ENCODE measurements at regions not wholly inside any gene's neighbourhood (a gene's known extent, or its start where the extent isn't known, plus 50 kb on each side); places are given as distances from the start of the nearest gene placed in this dataset.

- TF ChIP-seq, protein P1, sequence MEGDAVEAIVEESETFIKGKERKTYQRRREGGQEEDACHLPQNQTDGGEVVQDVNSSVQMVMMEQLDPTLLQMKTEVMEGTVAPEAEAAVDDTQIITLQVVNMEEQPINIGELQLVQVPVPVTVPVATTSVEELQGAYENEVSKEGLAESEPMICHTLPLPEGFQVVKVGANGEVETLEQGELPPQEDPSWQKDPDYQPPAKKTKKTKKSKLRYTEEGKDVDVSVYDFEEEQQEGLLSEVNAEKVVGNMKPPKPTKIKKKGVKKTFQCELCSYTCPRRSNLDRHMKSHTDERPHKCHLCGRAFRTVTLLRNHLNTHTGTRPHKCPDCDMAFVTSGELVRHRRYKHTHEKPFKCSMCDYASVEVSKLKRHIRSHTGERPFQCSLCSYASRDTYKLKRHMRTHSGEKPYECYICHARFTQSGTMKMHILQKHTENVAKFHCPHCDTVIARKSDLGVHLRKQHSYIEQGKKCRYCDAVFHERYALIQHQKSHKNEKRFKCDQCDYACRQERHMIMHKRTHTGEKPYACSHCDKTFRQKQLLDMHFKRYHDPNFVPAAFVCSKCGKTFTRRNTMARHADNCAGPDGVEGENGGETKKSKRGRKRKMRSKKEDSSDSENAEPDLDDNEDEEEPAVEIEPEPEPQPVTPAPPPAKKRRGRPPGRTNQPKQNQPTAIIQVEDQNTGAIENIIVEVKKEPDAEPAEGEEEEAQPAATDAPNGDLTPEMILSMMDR (conservative IDR thresholded peaks at IDR 0.05; ENCODE audit: low read length) = no peak
- no peak for TF ChIP-seq EZH2phosphoT487 (IDR thresholded peaks at IDR 0.05; ENCODE audit: borderline replicate concordance, low read depth, low read length)
Observed at GRCh38 chr2:217277646-217278398, 418.0 kb upstream of the TNP1 start.
